Immature natural killer cell (primary cell): ENCODE measurements at regions not wholly inside any gene's neighbourhood (a gene's known extent, or its start where the extent isn't known, plus 50 kb on each side); places are given as distances from the start of the nearest gene placed in this dataset.
"Not testable (repeated sequence)": the region's sequence is repeated elsewhere in the genome, so short reads cannot be mapped to it uniquely, and the experiment has no call there.

Experiments used
- DNase-seq, 3 donors: peaks; one replicate each; pipeline ENCODE4 v3.0.0; 2022; ENCODE audit warnings: mixed read lengths in 1 of 3
- H3K27ac Mint-ChIP-seq, 6 donors: one replicate each; pipeline ENCODE4 v1.8.0; 2020; ENCODE audit warnings: mixed read lengths in 6 of 6, mild to moderate bottlenecking in 5 of 6, inconsistent platforms in 4 of 6, moderate library complexity in 3 of 6
- H3K27me3 Mint-ChIP-seq, 3 donors: one replicate each; pipeline ENCODE4 v1.8.0; 2020 to 2021; ENCODE audit warnings: low read depth in 3 of 3, mild to moderate bottlenecking in 3 of 3, mixed read lengths in 3 of 3, moderate library complexity in 3 of 3, inconsistent platforms in 1 of 3
- H3K36me3 Mint-ChIP-seq, 3 donors: one replicate each; pipeline ENCODE4 v1.8.0; 2020; ENCODE audit warnings: mixed read lengths in 3 of 3, inconsistent platforms in 2 of 3, mild to moderate bottlenecking in 2 of 3
- H3K4me1 Mint-ChIP-seq, 2 donors: one replicate each; pipeline ENCODE4 v1.8.0; 2020; ENCODE audit warnings: inconsistent platforms in 2 of 2, mild to moderate bottlenecking in 2 of 2, mixed read lengths in 2 of 2, moderate library complexity in 1 of 2
- H3K4me3 Mint-ChIP-seq, 5 donors: one replicate each; pipeline ENCODE4 v1.8.0; 2020; ENCODE audit warnings: mild to moderate bottlenecking in 5 of 5, mixed read lengths in 5 of 5, inconsistent platforms in 3 of 5, moderate library complexity in 3 of 5
- H3K9me3 Mint-ChIP-seq, 6 donors: one replicate each; pipeline ENCODE4 v1.8.0; 2020; ENCODE audit warnings: mild to moderate bottlenecking in 6 of 6, mixed read lengths in 6 of 6, inconsistent platforms in 4 of 6, moderate library complexity in 3 of 6

DNA sequence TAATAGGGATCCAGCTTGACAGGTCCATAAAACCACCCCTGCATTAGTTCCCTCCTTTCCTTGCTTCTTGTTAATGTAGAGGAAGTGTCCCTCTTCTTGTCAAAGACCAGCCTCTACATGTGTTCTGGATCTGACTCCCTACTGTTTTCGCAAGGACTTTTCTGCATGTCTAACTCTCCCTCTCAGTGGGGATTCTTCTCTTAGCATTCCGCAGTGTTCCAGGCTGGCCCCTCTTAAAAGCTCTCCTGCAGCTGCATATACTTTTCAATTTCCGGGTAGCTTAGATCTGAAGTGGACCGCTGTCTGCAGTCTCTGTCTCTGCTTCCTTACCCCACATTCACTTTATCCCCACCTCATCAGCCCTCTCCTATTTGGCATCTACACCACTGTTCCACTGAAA, 96.1 kb upstream of the MAN1A1 start:
- H3K27me3 Mint-ChIP-seq, result peaks cover 0 to 2% (median 0%) of the 10 kb centered on the region in 3 donors
- no peak overlapping the region for H3K27ac Mint-ChIP-seq
- H3K36me3 Mint-ChIP-seq, result peaks cover 0 to 3% (median under 1%) of the 10 kb centered on the region in 3 donors
- no peak overlapping the region for H3K4me3 Mint-ChIP-seq
- no peak for DNase-seq
- H3K9me3 Mint-ChIP-seq, result peaks cover 0 to 3% (median 0%) of the 10 kb centered on the region in 6 donors
- no peaks in the 10 kb centered on the region for H3K4me1 Mint-ChIP-seq

- Mint-ChIP-seq H3K27me3 (peaks cover 0 to 2% (median 1%) of the 10 kb centered on the region in 3 donors), H3K9me3 (peaks cover 0 to 2% (median 0%) of the 10 kb centered on the region in 6 donors), H3K4me1 (no peaks in the 10 kb centered on the region), H3K4me3 (no peak overlapping the region), H3K27ac (no peak overlapping the region), H3K36me3 (peaks cover 0 to 3% (median 3%) of the 10 kb centered on the region in 3 donors)
- DNase-seq, result no peak
Observed at GRCh38 chr6:119444642-119445557, 95.3 kb upstream of the MAN1A1 start.

- Mint-ChIP-seq H3K27ac (no peak overlapping the region), H3K4me3 (no peak overlapping the region), H3K27me3 (peaks cover 0 to 2% (median 2%) of the 10 kb centered on the region in 3 donors), H3K36me3 (peaks cover 0 to 6% (median 3%) of the 10 kb centered on the region in 3 donors), H3K9me3 (peaks cover 0 to 3% (median 0%) of the 10 kb centered on the region in 6 donors), H3K4me1 (no peaks in the 10 kb centered on the region)
- no peak for DNase-seq
Observed at GRCh38 chr6:119443993-119444641, 94.6 kb upstream of the MAN1A1 start.

GRCh38 chr6:119442776-119443184, 93.2 kb upstream of the MAN1A1 start:
- H3K27me3 Mint-ChIP-seq, result peaks cover 0 to 2% (median 2%) of the 10 kb centered on the region in 3 donors
- no peak for DNase-seq

DNA sequence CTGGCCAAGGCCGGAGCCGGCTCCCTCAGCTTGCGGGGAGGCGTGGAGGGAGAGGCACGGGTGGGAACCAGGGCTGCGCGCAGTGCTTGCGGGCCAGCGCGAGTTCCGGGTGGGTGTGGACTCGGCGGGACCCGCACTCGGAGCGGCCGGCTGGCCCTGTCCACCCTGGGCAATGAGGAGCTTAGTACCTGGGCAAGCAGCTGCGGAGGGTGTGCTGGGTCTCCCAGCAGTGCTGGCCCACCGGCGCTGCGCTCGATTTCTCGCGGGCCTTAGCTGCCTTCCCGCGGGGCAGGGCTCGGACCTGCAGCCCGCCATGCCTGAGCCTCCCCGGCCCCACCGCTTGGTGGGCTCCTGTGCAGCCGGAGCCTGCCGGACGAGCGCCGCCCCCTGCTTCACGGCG, 91.4 kb upstream of the MAN1A1 start:
- DNase-seq, result no peak
- no peaks in the 10 kb centered on the region for H3K4me1 Mint-ChIP-seq
- H3K27ac Mint-ChIP-seq, result no peak overlapping the region
- no peak overlapping the region for H3K4me3 Mint-ChIP-seq
- peaks cover 0 to 22% (median 3%) of the 10 kb centered on the region in 3 donors for H3K36me3 Mint-ChIP-seq
- H3K27me3 Mint-ChIP-seq, result peaks cover 0 to 2% (median 2%) of the 10 kb centered on the region in 3 donors
- H3K9me3 Mint-ChIP-seq, result peaks cover 0 to 3% (median 0%) of the 10 kb centered on the region in 6 donors

More at GRCh38 chr6:119442776-119443184, 93.2 kb upstream of the MAN1A1 start:
- Mint-ChIP-seq H3K9me3 (peaks cover 0 to 3% (median 0%) of the 10 kb centered on the region in 6 donors), H3K27ac (no peak overlapping the region), H3K36me3 (peaks cover 0 to 15% (median 3%) of the 10 kb centered on the region in 3 donors), H3K4me3 (no peak overlapping the region), H3K4me1 (no peaks in the 10 kb centered on the region)

DNA sequence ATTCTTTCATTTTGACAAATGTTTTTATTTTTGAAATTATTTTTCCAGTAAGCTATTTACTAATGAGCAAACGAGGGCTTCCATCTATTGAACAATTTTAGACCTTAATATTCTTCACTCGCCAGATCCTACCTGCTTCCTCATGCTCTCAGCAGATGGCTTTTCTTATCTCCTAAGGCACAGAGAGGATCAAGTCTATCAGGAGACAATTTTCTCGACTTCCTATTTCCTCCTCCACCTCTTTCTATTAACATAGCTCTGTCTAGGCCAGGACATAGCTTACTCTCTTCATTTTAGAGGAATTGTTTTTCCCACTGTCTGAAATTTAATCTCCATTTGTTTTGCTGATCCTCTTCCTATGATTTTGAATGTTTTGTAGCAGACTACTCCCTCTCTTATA, 87.0 kb upstream of the MAN1A1 start:
- Mint-ChIP-seq H3K27me3 (peaks cover 0 to 2% (median 0%) of the 10 kb centered on the region in 3 donors), H3K27ac (no peak overlapping the region), H3K4me1 (no peaks in the 10 kb centered on the region), H3K9me3 (peaks cover 0 to 1% (median 0%) of the 10 kb centered on the region in 6 donors), H3K4me3 (no peak overlapping the region), H3K36me3 (peaks cover 0 to 22% (median 0%) of the 10 kb centered on the region in 3 donors)
- DNase-seq, result no peak

- DNase-seq, result no peak
- Mint-ChIP-seq H3K4me3 (no peak overlapping the region), H3K36me3 (peaks cover 0 to 3% (median 0%) of the 10 kb centered on the region in 3 donors), H3K27me3 (no peaks in the 10 kb centered on the region), H3K9me3 (no peaks in the 10 kb centered on the region), H3K27ac (no peak overlapping the region), H3K4me1 (no peaks in the 10 kb centered on the region)
Observed at GRCh38 chr6:119431799-119432198, 82.2 kb upstream of the MAN1A1 start.

DNA sequence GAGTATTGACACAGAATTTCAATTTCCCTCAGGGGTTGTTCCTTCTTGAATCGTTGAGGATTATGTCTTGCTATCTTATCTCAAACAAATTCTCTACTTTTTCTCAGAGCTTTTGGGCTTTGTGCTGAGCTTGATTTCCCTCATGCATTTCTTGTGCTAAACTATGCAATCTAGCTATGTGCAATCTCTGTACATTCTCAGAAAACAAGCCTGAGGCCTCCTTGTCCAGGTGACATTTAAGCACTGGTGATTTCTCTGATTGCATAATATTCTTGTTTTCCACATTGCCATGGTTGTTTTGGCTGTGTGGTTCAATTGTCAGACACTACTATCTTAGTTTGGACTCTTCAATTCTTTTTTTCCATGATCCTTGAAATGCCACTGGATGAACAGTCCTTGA, 81.2 kb upstream of the MAN1A1 start:
- no peak overlapping the region for H3K27ac Mint-ChIP-seq
- H3K9me3 Mint-ChIP-seq, result no peaks in the 10 kb centered on the region
- no peak for DNase-seq
- H3K4me3 Mint-ChIP-seq, result no peak overlapping the region
- no peaks in the 10 kb centered on the region for H3K27me3 Mint-ChIP-seq
- no peaks in the 10 kb centered on the region for H3K4me1 Mint-ChIP-seq
- no peaks in the 10 kb centered on the region for H3K36me3 Mint-ChIP-seq

GRCh38 chr6:119428633-119429032, 79.1 kb upstream of the MAN1A1 start:
- no peak for DNase-seq
- Mint-ChIP-seq H3K36me3 (no peaks in the 10 kb centered on the region), H3K4me3 (no peak overlapping the region), H3K4me1 (no peaks in the 10 kb centered on the region), H3K9me3 (peaks cover 0 to 3% (median 0%) of the 10 kb centered on the region in 6 donors), H3K27ac (no peak overlapping the region), H3K27me3 (peaks cover 0 to 2% (median 2%) of the 10 kb centered on the region in 3 donors)

DNA sequence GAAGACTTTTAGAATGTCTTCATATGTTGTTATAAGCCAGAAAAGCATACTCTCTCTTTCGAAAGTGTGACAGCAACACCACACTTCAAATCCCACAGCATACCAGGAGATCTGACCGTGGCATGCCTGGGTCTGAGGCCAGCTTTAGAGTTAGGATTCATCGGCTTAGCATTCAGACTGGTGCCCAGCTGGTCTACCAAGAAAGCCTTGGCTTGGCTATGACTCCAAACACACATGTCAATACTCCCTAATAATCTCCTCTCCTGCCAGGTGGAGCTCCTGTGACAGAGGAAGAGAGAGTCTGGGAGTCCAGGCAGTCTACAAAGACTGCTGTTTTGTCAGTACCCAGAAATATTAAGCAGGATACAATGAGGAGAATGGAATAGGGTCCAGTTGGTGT, 77.1 kb upstream of the MAN1A1 start:
- no peak for DNase-seq
- Mint-ChIP-seq H3K36me3 (peaks cover 0 to 5% (median 5%) of the 10 kb centered on the region in 3 donors), H3K27ac (no peak overlapping the region), H3K4me1 (no peaks in the 10 kb centered on the region), H3K27me3 (peaks cover 0 to 2% (median 2%) of the 10 kb centered on the region in 3 donors), H3K9me3 (peaks cover 5 to 15% (median 7%) of the 10 kb centered on the region in 6 donors), H3K4me3 (no peak overlapping the region)

- H3K36me3 Mint-ChIP-seq, result peaks cover 11 to 22% (median 14%) of the 10 kb centered on the region in 3 donors
- H3K9me3 Mint-ChIP-seq, result peaks cover 20 to 35% (median 31%) of the 10 kb centered on the region in 6 donors
- DNase-seq, result no peak
- peaks cover 0 to 15% (median 4%) of the 10 kb centered on the region in 3 donors for H3K27me3 Mint-ChIP-seq
- H3K4me3 Mint-ChIP-seq, result no peak overlapping the region
- peak overlapping the region in 1 of 6 donors; percentile 11 for H3K27ac Mint-ChIP-seq
- H3K4me1 Mint-ChIP-seq, result no peaks in the 10 kb centered on the region
Observed at GRCh38 chr6:119423996-119424395, 74.4 kb upstream of the MAN1A1 start.

DNA sequence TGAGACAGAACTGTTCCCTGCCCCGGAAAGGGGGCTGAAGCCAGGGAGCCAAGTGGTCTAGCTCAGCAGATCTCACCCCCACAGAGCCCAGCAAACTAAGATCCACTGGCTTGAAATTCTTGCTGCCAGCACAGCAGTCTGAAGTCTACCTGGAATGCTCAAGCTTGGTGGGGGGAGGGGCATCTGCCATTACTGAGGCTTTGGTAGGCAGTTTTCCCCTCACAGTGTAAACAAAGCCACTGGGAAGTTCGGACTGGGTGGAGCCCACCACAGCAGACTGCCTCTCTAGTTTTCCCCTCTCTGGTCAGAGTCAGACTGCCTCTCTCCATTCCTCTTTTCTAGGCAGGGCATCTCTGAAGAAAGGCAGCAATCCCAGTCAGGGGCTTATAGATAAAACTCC, 68.5 kb upstream of the MAN1A1 start:
- DNase-seq, H3K4me3 Mint-ChIP-seq, H3K27ac Mint-ChIP-seq, H3K4me1 Mint-ChIP-seq: not testable (repeated sequence)
- peaks cover 36 to 70% (median 52%) of the 10 kb centered on the region in 6 donors for H3K9me3 Mint-ChIP-seq
- H3K27me3 Mint-ChIP-seq, result peaks cover 0 to 14% (median 2%) of the 10 kb centered on the region in 3 donors
- peaks cover 24 to 47% (median 42%) of the 10 kb centered on the region in 3 donors for H3K36me3 Mint-ChIP-seq

DNA sequence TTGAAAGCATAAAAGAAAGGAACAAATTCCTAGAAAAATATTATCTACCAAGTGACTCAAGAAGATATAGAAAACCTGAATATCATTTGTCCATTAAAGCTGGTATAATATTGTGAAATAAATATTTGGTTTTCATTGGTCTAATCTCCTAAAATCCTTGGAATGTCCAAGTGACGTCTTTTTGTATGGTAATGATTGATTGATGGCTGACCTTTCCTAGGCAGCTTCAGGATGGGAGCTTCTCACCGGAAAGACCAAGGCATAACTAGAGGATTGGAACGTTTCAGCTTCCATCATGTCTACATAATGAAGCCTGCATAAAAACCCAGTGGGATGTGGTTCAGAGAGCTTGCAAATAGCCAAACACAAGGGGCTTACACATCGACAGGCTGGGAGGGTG, 57.6 kb upstream of the MAN1A1 start:
- Mint-ChIP-seq H3K4me1 (no peaks in the 10 kb centered on the region), H3K4me3 (no peak overlapping the region), H3K36me3 (peaks cover 0 to 4% (median 3%) of the 10 kb centered on the region in 3 donors), H3K27ac (no peak overlapping the region), H3K27me3 (peaks cover under 1 to 12% (median 2%) of the 10 kb centered on the region in 3 donors), H3K9me3 (peaks cover 15 to 31% (median 26%) of the 10 kb centered on the region in 6 donors)
- no peak for DNase-seq

DNA sequence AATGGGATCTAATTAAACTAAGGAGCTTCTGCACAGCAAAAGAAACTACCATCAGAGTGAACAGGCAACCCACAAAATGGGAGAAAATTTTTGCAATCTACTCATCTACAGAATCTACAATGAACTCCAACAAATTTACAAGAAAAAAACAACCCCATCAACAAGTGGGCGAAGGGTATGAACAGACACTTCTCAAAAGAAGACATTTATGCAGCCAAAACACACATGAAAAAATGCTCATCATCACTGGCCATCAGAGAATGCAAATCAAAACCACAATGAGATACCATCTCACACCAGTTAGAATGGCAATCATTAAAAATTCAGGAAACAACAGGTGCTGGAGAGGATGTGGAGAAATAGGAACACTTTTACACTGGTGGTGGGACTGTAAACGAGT, 55.6 kb upstream of the MAN1A1 start:
- H3K9me3 Mint-ChIP-seq, result peaks cover 18 to 39% (median 33%) of the 10 kb centered on the region in 6 donors
- not testable (repeated sequence) for H3K36me3 Mint-ChIP-seq, H3K4me1 Mint-ChIP-seq, H3K27me3 Mint-ChIP-seq, H3K4me3 Mint-ChIP-seq, DNase-seq, H3K27ac Mint-ChIP-seq
